ENCODE measurements at regions not wholly inside any gene's neighbourhood (a gene's known extent, or its start where the extent isn't known, plus 50 kb on each side); places are given as distances from the start of the nearest gene placed in this dataset.

GRCh38 chr20:57047281-57048026, 219.0 kb downstream of the BMP7 start:
- 0 out of 2 replicates have a peak, but pooled peaks have one; percentile 15 for TF ChIP-seq CTCF (IDR thresholded peaks at IDR 0.05)
- Mint-ChIP-seq H3K27ac (no peak overlapping the region), H3K4me1 (ENCODE audit: low read depth) (peaks cover 7% of the 10 kb centered on the region; the same call in 1 of the 2 replicates), H3K4me3 (no peak overlapping the region), H3K27me3 (ENCODE audit: insufficient read depth) (peaks cover 8% of the 10 kb centered on the region), H3K9me3 (no peaks in the 10 kb centered on the region), H3K36me3 (ENCODE audit: low read depth) (no peaks in the 10 kb centered on the region)
- DNase-seq = no peak

- Mint-ChIP-seq H3K27ac (no peak overlapping the region), H3K36me3 (ENCODE audit: low read depth) (no peaks in the 10 kb centered on the region), H3K4me1 (ENCODE audit: low read depth) (peaks cover 7% of the 10 kb centered on the region; the same call in 1 of the 2 replicates), H3K4me3 (no peak overlapping the region), H3K27me3 (ENCODE audit: insufficient read depth) (peaks cover 8% of the 10 kb centered on the region), H3K9me3 (no peaks in the 10 kb centered on the region; the same call in 1 of the 2 replicates)
- peak; percentile 84 for TF ChIP-seq CTCF (IDR thresholded peaks at IDR 0.05)
- DNase-seq = peak; percentile 25
Observed at GRCh38 chr20:57048027-57048869, 218.2 kb downstream of the BMP7 start.

GRCh38 chr20:57049296-57049695, 217.1 kb downstream of the BMP7 start:
- TF ChIP-seq CTCF (IDR thresholded peaks at IDR 0.05) = no peak
- no peak for DNase-seq
- Mint-ChIP-seq H3K4me1 (ENCODE audit: low read depth) (peaks cover 7% of the 10 kb centered on the region; the same call in 1 of the 2 replicates), H3K27me3 (ENCODE audit: insufficient read depth) (peaks cover 8% of the 10 kb centered on the region), H3K36me3 (ENCODE audit: low read depth) (no peaks in the 10 kb centered on the region), H3K27ac (no peak overlapping the region), H3K9me3 (no peaks in the 10 kb centered on the region; the same call in 1 of the 2 replicates), H3K4me3 (no peak overlapping the region)

- Mint-ChIP-seq H3K4me3 (no peak overlapping the region), H3K27ac (no peak overlapping the region), H3K36me3 (ENCODE audit: low read depth) (no peaks in the 10 kb centered on the region), H3K9me3 (no peaks in the 10 kb centered on the region; the same call in 1 of the 2 replicates), H3K4me1 (ENCODE audit: low read depth) (peaks cover 7% of the 10 kb centered on the region; the same call in 1 of the 2 replicates), H3K27me3 (ENCODE audit: insufficient read depth) (peaks cover 8% of the 10 kb centered on the region)
- no peak for DNase-seq
- TF ChIP-seq CTCF (IDR thresholded peaks at IDR 0.05) = no peak
Observed at GRCh38 chr20:57051096-57051495, 215.3 kb downstream of the BMP7 start.

- no peak for DNase-seq
- no peaks in the 10 kb centered on the region; the same call in 1 of the 2 replicates for H3K9me3 Mint-ChIP-seq
- no peaks in the 10 kb centered on the region for H3K36me3 Mint-ChIP-seq (ENCODE audit: low read depth)
- no peak overlapping the region for H3K27ac Mint-ChIP-seq
- peaks cover 9% of the 10 kb centered on the region for H3K27me3 Mint-ChIP-seq (ENCODE audit: insufficient read depth)
- no peak overlapping the region for H3K4me3 Mint-ChIP-seq
- peaks cover 1% of the 10 kb centered on the region; the same call in 1 of the 2 replicates for H3K4me1 Mint-ChIP-seq (ENCODE audit: low read depth)
- no peak for TF ChIP-seq CTCF (IDR thresholded peaks at IDR 0.05)
Observed at GRCh38 chr20:57053067-57053466, 213.4 kb downstream of the BMP7 start.

All from HFFc6 (cell line).